ENCODE measurements at regions not wholly inside any gene's neighbourhood (a gene's known extent, or its start where the extent isn't known, plus 50 kb on each side); places are given as distances from the start of the nearest gene placed in this dataset.

DNA sequence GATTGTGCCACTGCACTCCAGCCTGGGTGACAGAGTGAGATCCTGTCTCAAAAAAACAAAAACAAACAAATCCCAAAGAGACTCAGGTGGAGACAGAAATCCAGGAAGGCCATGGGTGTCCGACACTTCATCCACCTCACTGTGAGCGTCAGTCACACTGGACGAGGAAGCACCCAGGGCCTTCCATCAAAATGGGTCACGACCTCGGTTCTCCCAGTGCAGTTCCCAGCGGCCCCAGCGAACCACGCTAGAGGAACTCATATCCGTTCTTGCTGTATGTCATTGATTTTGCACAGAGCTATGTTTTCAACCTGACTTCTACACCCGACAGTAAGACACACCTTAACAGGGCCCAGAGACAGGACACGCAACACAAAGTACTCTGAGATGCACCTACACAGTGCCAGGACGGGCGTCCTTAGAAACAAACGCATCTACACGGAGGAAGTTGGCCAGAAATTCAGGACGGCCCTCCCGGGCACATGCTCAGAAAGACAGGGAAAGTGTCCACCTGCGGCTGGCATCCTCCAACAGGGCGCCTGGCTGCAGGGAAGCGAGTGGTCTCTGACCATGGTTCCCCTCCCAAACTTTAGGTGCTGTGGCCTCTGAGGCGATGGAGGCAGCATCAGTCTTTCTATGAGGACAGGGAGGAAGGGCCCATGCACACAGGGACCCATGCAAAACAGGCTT is 410.5 kb downstream of the CTTN start:
- Histone ChIP-seq H3K36me3 (ENCODE audit: insufficient read depth, low read length, poor library complexity, severe bottlenecking) (no peaks in the 10 kb centered on the region), H3K4me1 (ENCODE audit: insufficient read depth, low read length, poor library complexity, severe bottlenecking) (no peaks in the 10 kb centered on the region), H3K27me3 (replicated peaks; ENCODE audit: insufficient read depth, low read depth, low read length, poor library complexity) (no peaks in the 10 kb centered on the region), H3K4me3 (ENCODE audit: low read depth, low read length, poor library complexity, severe bottlenecking) (no peak overlapping the region), H3K27ac (ENCODE audit: low read depth, low read length, poor library complexity, severe bottlenecking) (no peak overlapping the region), H3K9me3 (ENCODE audit: low read depth, low read length, poor library complexity, severe bottlenecking) (no peaks in the 10 kb centered on the region)
- BruUV-seq (replicated peaks) = no TSS peak
- intact Hi-C loops (cut with micrococcal nuclease; ENCODE audit: unreplicated experiment) = no loop called here
- ChIA-PET POLR2A (ENCODE audit: low non-redundant PET) (no interaction called here), CTCF (no interaction called here)
- DNase-seq (ENCODE audit: low spot score) = no peak
- TF ChIP-seq, protein P1, sequence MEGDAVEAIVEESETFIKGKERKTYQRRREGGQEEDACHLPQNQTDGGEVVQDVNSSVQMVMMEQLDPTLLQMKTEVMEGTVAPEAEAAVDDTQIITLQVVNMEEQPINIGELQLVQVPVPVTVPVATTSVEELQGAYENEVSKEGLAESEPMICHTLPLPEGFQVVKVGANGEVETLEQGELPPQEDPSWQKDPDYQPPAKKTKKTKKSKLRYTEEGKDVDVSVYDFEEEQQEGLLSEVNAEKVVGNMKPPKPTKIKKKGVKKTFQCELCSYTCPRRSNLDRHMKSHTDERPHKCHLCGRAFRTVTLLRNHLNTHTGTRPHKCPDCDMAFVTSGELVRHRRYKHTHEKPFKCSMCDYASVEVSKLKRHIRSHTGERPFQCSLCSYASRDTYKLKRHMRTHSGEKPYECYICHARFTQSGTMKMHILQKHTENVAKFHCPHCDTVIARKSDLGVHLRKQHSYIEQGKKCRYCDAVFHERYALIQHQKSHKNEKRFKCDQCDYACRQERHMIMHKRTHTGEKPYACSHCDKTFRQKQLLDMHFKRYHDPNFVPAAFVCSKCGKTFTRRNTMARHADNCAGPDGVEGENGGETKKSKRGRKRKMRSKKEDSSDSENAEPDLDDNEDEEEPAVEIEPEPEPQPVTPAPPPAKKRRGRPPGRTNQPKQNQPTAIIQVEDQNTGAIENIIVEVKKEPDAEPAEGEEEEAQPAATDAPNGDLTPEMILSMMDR (conservative IDR thresholded peaks at IDR 0.05; ENCODE audit: low read depth, low read length) = no peak
- TF ChIP-seq EZH2 (IDR thresholded peaks at IDR 0.05; ENCODE audit: borderline replicate concordance, low read depth, low read length, poor library complexity, severe bottlenecking) = no peak

DNA sequence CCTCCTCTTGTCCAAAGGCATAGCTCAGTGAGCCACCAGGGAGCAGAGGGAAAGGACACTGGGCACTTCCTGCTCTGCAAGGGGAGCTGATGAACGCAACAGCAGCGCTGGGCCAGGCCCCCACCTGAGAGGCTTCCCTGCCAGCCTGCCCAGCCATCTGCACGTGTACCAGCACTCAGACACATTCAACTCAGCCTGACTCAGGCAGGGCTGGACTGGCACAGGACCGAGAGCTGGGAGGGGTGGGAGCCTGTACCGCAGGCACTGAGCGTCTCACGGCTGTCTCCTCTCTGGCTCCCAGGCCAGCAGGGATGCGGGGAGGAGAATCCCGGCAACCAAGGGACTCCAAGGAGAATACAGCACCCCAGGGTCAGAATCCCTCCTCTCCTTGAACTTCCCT is 411.8 kb downstream of the CTTN start:
- no peaks in the 10 kb centered on the region for H3K27me3 ChIP-seq (replicated peaks; ENCODE audit: insufficient read depth, low read depth, low read length, poor library complexity)
- POLR2A ChIA-PET (ENCODE audit: low non-redundant PET) = no interaction called here
- CTCF ChIA-PET = no interaction called here
- TF ChIP-seq EZH2 (IDR thresholded peaks at IDR 0.05; ENCODE audit: borderline replicate concordance, low read depth, low read length, poor library complexity, severe bottlenecking) = no peak
- TF ChIP-seq, protein P1 (conservative IDR thresholded peaks at IDR 0.05; ENCODE audit: low read depth, low read length) = no peak
- DNase-seq (ENCODE audit: low spot score) = no peak
- H3K27ac ChIP-seq (ENCODE audit: low read depth, low read length, poor library complexity, severe bottlenecking) = no peak overlapping the region
- no peaks in the 10 kb centered on the region for H3K9me3 ChIP-seq (ENCODE audit: low read depth, low read length, poor library complexity, severe bottlenecking)
- intact Hi-C loops (cut with micrococcal nuclease; ENCODE audit: unreplicated experiment) = no loop called here
- H3K4me1 ChIP-seq (ENCODE audit: insufficient read depth, low read length, poor library complexity, severe bottlenecking) = no peaks in the 10 kb centered on the region
- no peak overlapping the region for H3K4me3 ChIP-seq (ENCODE audit: low read depth, low read length, poor library complexity, severe bottlenecking)
- BruUV-seq (replicated peaks) = no TSS peak
- no peaks in the 10 kb centered on the region for H3K36me3 ChIP-seq (ENCODE audit: insufficient read depth, low read length, poor library complexity, severe bottlenecking)

DNA sequence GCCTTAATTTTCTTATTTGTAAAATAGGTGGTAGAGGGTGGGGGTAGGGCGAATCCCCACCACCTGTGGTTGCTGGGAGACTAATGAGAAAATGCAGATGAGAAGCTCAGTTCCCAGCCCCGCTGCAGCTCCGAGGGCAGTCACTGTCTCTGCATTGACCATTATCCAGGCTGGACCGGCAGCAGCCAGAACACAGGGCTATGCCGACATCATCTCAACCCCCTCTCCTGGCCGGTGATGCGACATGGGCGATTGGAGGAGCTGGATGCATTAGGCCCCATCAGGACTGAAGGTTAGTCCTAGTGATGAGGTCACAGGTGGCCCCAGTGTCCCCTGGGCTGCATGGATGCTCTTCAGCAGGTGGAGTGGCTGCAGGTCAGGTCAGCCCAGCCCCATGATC is 412.4 kb downstream of the CTTN start:
- ChIA-PET POLR2A (ENCODE audit: low non-redundant PET) (no interaction called here), CTCF (no interaction called here)
- Histone ChIP-seq H3K36me3 (ENCODE audit: insufficient read depth, low read length, poor library complexity, severe bottlenecking) (no peaks in the 10 kb centered on the region), H3K27ac (ENCODE audit: low read depth, low read length, poor library complexity, severe bottlenecking) (no peak overlapping the region), H3K4me3 (ENCODE audit: low read depth, low read length, poor library complexity, severe bottlenecking) (no peak overlapping the region), H3K4me1 (ENCODE audit: insufficient read depth, low read length, poor library complexity, severe bottlenecking) (no peaks in the 10 kb centered on the region), H3K27me3 (replicated peaks; ENCODE audit: insufficient read depth, low read depth, low read length, poor library complexity) (no peaks in the 10 kb centered on the region), H3K9me3 (ENCODE audit: low read depth, low read length, poor library complexity, severe bottlenecking) (no peaks in the 10 kb centered on the region)
- TF ChIP-seq, protein P1 (conservative IDR thresholded peaks at IDR 0.05; ENCODE audit: low read depth, low read length) = no peak
- no peak for TF ChIP-seq EZH2 (IDR thresholded peaks at IDR 0.05; ENCODE audit: borderline replicate concordance, low read depth, low read length, poor library complexity, severe bottlenecking)
- DNase-seq (ENCODE audit: low spot score) = no peak
- no TSS peak for BruUV-seq (replicated peaks)
- intact Hi-C loops (cut with micrococcal nuclease; ENCODE audit: unreplicated experiment) = no loop called here

All from A673 (cell line).